GM12878 (cell line): ENCODE measurements at regions not wholly inside any gene's neighbourhood (a gene's known extent, or its start where the extent isn't known, plus 50 kb on each side); places are given as distances from the start of the nearest gene placed in this dataset.

Experiments used
- ATAC-seq: fragments of 200-7000 bp; cut with Tn5 transposase; 3 replicates; pipeline ENCODE4 v1.9.1; 2020; ENCODE audit warnings: mild to moderate bottlenecking, moderate library complexity
- BruUV-seq: library from RNA; stranded (reverse); fragments of 400-500 nt; replicated peaks from 2 replicates; lab custom pipeline; 2021; lab: Mats Ljungman, UMichigan
- CTCF ChIA-PET: fragments of 300-600 bp; sonication (Branson Sonifier 250); formaldehyde crosslinking; extraction: SDS; loops from one replicate; lab custom pipeline; 2021; ENCODE audit warnings: inconsistent platforms; lab: Yijun Ruan, JAX
- POLR2A ChIA-PET: fragments of 350-600 bp; formaldehyde crosslinking; extraction: SDS; loops from one replicate; lab custom pipeline; 2021; ENCODE audit warnings: inconsistent platforms; lab: Charles Lee
- RAD21 ChIA-PET: fragments of 300-600 bp; sonication (Branson Sonifier 250); formaldehyde crosslinking; loops from one replicate; lab custom pipeline; 2023; ENCODE audit warnings: antibody characterized with exemption; ENCODE audit not compliant: unreplicated experiment; lab: Charles Lee
- SMC1A ChIA-PET: fragments of 300-600 bp; sonication (Branson Sonifier 250); formaldehyde crosslinking; loops from one replicate; lab custom pipeline; 2023; ENCODE audit not compliant: unreplicated experiment, uncharacterized antibody; lab: Charles Lee
- DNase-seq: peaks from one replicate; pipeline ENCODE4 v3.0.0-alpha.2; 2011; ENCODE audit warnings: low read depth, low spot score
- FAIRE-seq: peaks from 3 replicates; lab custom pipeline; 2011; peaks lifted over from hg19 to GRCh38; lab: Jason Lieb, UNC
- H2AFZ ChIP-seq: 2 replicates; pipeline ENCODE4 v1.6.0; 2011; ENCODE audit warnings: low read depth, low read length, control low read depth; ENCODE audit not compliant: control insufficient read depth
- H3K27ac ChIP-seq: 2 replicates; pipeline ENCODE4 v1.5.1; 2011; ENCODE audit warnings: control low read depth; ENCODE audit not compliant: control insufficient read depth, insufficient read depth
- H3K27me3 ChIP-seq, 2 experiments: replicated peaks in 1 of 2; 2 replicates each; pipeline versions ENCODE4 v1.6.0 to v1.6.1; 2011; ENCODE audit warnings: low read length in 1 of 2; ENCODE audit not compliant: control insufficient read depth in 2 of 2, insufficient read depth in 2 of 2
- H3K36me3 ChIP-seq, 2 experiments: 2 replicates each; pipeline ENCODE4 v1.5.1; 2011; ENCODE audit warnings: low read length in 1 of 2; ENCODE audit not compliant: control insufficient read depth in 2 of 2, insufficient read depth in 2 of 2
- H3K4me1 ChIP-seq: 2 replicates; pipeline ENCODE4 v1.6.1; 2011; ENCODE audit warnings: mild to moderate bottlenecking, low read length, moderate library complexity, mixed read lengths; ENCODE audit not compliant: control insufficient read depth, insufficient read depth
- H3K4me2 ChIP-seq: 2 replicates; pipeline ENCODE4 v1.6.0; 2011; ENCODE audit warnings: control low read depth; ENCODE audit not compliant: control insufficient read depth, insufficient read depth
- H3K4me3 ChIP-seq: fragments of 200-600 bp; sonication (generic); 2 replicates; pipeline ENCODE4 v1.5.1; 2016
- H3K79me2 ChIP-seq: 2 replicates; pipeline ENCODE4 v1.6.0; 2011; ENCODE audit warnings: low read length; ENCODE audit not compliant: control insufficient read depth, insufficient read depth
- H3K9ac ChIP-seq: 2 replicates; pipeline ENCODE4 v1.8.0; 2011; ENCODE audit warnings: low read length, control low read depth, mixed read lengths; ENCODE audit not compliant: control insufficient read depth, insufficient read depth
- H3K9me3 ChIP-seq: replicated peaks from 3 replicates; pipeline ENCODE4 v1.5.1; 2011; ENCODE audit warnings: mild to moderate bottlenecking, low read length; ENCODE audit not compliant: control insufficient read depth, insufficient read depth
- H4K20me1 ChIP-seq: 2 replicates; pipeline ENCODE4 v1.6.0; 2011; ENCODE audit not compliant: control insufficient read depth, insufficient read depth
- ATF7 ChIP-seq: fragments of 450-650 bp; IDR thresholded peaks from 2 replicates; pipeline ENCODE4 v1.6.1; 2016; ENCODE audit warnings: low read depth, mild to moderate bottlenecking
- BCL11A ChIP-seq: IDR thresholded peaks from 2 replicates; pipeline ENCODE4 v1.6.1; 2011; ENCODE audit warnings: low read depth, low read length
- CREM ChIP-seq: IDR thresholded peaks from 2 replicates; pipeline ENCODE4 v1.6.1; 2014; ENCODE audit warnings: antibody characterized with exemption, low read depth
- FOXM1 ChIP-seq: IDR thresholded peaks from 2 replicates; pipeline ENCODE4 v1.6.1; 2012; ENCODE audit warnings: low read depth, mild to moderate bottlenecking, inconsistent platforms, low read length, moderate library complexity
- KDM1A ChIP-seq: fragments of 200-600 bp; sonication (generic); IDR thresholded peaks from 2 replicates; pipeline ENCODE4 v1.6.1; 2016; ENCODE audit warnings: borderline replicate concordance
- MTA2 ChIP-seq: fragments of 450-650 bp; IDR thresholded peaks from 2 replicates; pipeline ENCODE4 v1.6.1; 2016; ENCODE audit warnings: low read depth, mild to moderate bottlenecking, moderate library complexity
- MTA3 ChIP-seq: IDR thresholded peaks from 2 replicates; pipeline ENCODE4 v1.6.1; 2012; ENCODE audit warnings: low read length, inconsistent platforms, borderline replicate concordance
- NR2C2 ChIP-seq: IDR thresholded peaks from 2 replicates; pipeline ENCODE4 v1.6.1; 2011; ENCODE audit warnings: borderline replicate concordance, low read depth; ENCODE audit not compliant: control insufficient read depth, insufficient read length
- NRF1 ChIP-seq: conservative IDR thresholded peaks from 2 replicates; pipeline ENCODE4 v1.6.1; 2011; ENCODE audit warnings: mild to moderate bottlenecking, low read depth, low read length, improper control_type of control experiment
- RB1 ChIP-seq: fragments of 450-650 bp; formaldehyde crosslinking; IDR thresholded peaks from 2 replicates; pipeline ENCODE4 v1.6.1; 2017; ENCODE audit warnings: mild to moderate bottlenecking, borderline replicate concordance
- STAT3 ChIP-seq: IDR thresholded peaks from 2 replicates; pipeline ENCODE4 v1.6.1; 2011; ENCODE audit warnings: low read depth, low read length, improper control_type of control experiment
- SUPT20H ChIP-seq: IDR thresholded peaks from 2 replicates; pipeline ENCODE4 v1.6.1; 2011; ENCODE audit warnings: low read depth, mild to moderate bottlenecking, low read length, moderate library complexity, borderline replicate concordance; ENCODE audit not compliant: control insufficient read depth
- TARDBP ChIP-seq: IDR thresholded peaks from 2 replicates; pipeline ENCODE4 v1.6.1; 2016; ENCODE audit warnings: borderline replicate concordance
- WGBS: methylation state at CpG from one replicate; pipeline ENCODE4 v1.1.6; 2016; ENCODE audit warnings: low lambda C conversion rate; ENCODE audit not compliant: insufficient replicate concordance, insufficient coverage; ENCODE audit errors: missing lambda C conversion rate; 5-methylcytosine and 5-hydroxymethylcytosine counted together
- in situ Hi-C: fragments of 300-500 bp; cut with MboI; formaldehyde crosslinking; loops from 9 replicates; pipeline ENCODE4 v1.14.3; 2018; ENCODE audit warnings: mixed read lengths
- intact Hi-C: fragments of 100-400 bp; cut with micrococcal nuclease; formaldehyde crosslinking; loops from one replicate; pipeline ENCODE4 v1.14.2; 2022; ENCODE audit not compliant: unreplicated experiment
- TF ChIP-seq, protein P1 (sequence below): fragments of 450-650 bp; IDR thresholded peaks from 2 replicates; pipeline ENCODE4 v1.6.1; 2017; ENCODE audit warnings: mild to moderate bottlenecking, low read depth, inconsistent platforms; ENCODE audit not compliant: poor library complexity, severe bottlenecking
- TF ChIP-seq, protein P2 (sequence below): IDR thresholded peaks from 2 replicates; pipeline ENCODE4 v1.6.1; 2012; ENCODE audit warnings: low read depth, low read length, improper control_type of control experiment
- TF ChIP-seq, protein P3 (sequence below): fragments of 450-650 bp; IDR thresholded peaks from 2 replicates; pipeline ENCODE4 v1.6.1; 2017; ENCODE audit warnings: low read depth, mild to moderate bottlenecking, moderate library complexity
- TF ChIP-seq, protein P4 (sequence below): IDR thresholded peaks from 2 replicates; pipeline ENCODE4 v1.6.1; 2012; ENCODE audit warnings: mild to moderate bottlenecking, low read depth, low read length
- TF ChIP-seq, protein P5 (sequence below): IDR thresholded peaks from 2 replicates; pipeline ENCODE4 v1.6.1; 2011; ENCODE audit warnings: borderline replicate concordance, low read depth, mild to moderate bottlenecking, moderate library complexity, mixed read lengths, low read length; ENCODE audit not compliant: insufficient read depth; ENCODE audit errors: extremely low read length

DNA sequence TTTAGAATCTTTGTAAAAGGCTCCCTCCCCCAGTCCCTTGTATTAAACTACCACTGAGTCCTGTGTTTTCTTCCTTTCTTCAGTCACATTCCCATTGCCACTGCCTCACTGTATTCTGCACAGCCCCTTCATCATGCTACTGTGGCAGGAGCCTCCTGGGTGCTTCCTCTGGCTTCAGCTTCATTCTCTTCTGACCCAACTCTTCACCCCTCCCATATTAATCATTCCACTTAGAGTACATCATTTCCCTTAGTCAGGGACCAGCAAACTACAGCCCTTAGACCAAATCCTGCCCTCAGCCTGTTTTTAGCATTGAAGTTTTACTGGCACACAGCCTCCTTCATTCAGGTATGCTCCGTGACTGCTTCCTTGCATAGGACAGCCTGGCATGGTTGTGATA, 127.7 kb upstream of the MTNR1B start:
- Histone ChIP-seq H3K27ac (no peak overlapping the region), H3K9ac (no peak overlapping the region), H2AFZ (no peak overlapping the region), H3K4me2 (no peak overlapping the region), H4K20me1 (no peaks in the 10 kb centered on the region), H3K27me3 (no peaks in the 10 kb centered on the region), H3K4me1 (no peaks in the 10 kb centered on the region), H3K36me3 (no peaks in the 10 kb centered on the region), H3K9me3 (no peaks in the 10 kb centered on the region), H3K79me2 (no peaks in the 10 kb centered on the region), H3K4me3 (no peak overlapping the region)
- TF ChIP-seq SUPT20H (no peak), NR2C2 (no peak), MTA3 (no peak), NRF1 (no peak), KDM1A (no peak), TARDBP (no peak), CREM (no peak), MTA2 (no peak), RB1 (no peak), BCL11A (no peak), STAT3 (no peak), ATF7 (no peak), FOXM1 (no peak)
- TF ChIP-seq, protein P1, sequence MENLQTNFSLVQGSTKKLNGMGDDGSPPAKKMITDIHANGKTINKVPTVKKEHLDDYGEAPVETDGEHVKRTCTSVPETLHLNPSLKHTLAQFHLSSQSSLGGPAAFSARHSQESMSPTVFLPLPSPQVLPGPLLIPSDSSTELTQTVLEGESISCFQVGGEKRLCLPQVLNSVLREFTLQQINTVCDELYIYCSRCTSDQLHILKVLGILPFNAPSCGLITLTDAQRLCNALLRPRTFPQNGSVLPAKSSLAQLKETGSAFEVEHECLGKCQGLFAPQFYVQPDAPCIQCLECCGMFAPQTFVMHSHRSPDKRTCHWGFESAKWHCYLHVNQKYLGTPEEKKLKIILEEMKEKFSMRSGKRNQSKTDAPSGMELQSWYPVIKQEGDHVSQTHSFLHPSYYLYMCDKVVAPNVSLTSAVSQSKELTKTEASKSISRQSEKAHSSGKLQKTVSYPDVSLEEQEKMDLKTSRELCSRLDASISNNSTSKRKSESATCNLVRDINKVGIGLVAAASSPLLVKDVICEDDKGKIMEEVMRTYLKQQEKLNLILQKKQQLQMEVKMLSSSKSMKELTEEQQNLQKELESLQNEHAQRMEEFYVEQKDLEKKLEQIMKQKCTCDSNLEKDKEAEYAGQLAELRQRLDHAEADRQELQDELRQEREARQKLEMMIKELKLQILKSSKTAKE = no peak
- TF ChIP-seq, protein P2, sequence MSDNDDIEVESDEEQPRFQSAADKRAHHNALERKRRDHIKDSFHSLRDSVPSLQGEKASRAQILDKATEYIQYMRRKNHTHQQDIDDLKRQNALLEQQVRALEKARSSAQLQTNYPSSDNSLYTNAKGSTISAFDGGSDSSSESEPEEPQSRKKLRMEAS = no peak
- TF ChIP-seq, protein P3, sequence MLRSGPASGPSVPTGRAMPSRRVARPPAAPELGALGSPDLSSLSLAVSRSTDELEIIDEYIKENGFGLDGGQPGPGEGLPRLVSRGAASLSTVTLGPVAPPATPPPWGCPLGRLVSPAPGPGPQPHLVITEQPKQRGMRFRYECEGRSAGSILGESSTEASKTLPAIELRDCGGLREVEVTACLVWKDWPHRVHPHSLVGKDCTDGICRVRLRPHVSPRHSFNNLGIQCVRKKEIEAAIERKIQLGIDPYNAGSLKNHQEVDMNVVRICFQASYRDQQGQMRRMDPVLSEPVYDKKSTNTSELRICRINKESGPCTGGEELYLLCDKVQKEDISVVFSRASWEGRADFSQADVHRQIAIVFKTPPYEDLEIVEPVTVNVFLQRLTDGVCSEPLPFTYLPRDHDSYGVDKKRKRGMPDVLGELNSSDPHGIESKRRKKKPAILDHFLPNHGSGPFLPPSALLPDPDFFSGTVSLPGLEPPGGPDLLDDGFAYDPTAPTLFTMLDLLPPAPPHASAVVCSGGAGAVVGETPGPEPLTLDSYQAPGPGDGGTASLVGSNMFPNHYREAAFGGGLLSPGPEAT = no peak
- TF ChIP-seq, protein P4, sequence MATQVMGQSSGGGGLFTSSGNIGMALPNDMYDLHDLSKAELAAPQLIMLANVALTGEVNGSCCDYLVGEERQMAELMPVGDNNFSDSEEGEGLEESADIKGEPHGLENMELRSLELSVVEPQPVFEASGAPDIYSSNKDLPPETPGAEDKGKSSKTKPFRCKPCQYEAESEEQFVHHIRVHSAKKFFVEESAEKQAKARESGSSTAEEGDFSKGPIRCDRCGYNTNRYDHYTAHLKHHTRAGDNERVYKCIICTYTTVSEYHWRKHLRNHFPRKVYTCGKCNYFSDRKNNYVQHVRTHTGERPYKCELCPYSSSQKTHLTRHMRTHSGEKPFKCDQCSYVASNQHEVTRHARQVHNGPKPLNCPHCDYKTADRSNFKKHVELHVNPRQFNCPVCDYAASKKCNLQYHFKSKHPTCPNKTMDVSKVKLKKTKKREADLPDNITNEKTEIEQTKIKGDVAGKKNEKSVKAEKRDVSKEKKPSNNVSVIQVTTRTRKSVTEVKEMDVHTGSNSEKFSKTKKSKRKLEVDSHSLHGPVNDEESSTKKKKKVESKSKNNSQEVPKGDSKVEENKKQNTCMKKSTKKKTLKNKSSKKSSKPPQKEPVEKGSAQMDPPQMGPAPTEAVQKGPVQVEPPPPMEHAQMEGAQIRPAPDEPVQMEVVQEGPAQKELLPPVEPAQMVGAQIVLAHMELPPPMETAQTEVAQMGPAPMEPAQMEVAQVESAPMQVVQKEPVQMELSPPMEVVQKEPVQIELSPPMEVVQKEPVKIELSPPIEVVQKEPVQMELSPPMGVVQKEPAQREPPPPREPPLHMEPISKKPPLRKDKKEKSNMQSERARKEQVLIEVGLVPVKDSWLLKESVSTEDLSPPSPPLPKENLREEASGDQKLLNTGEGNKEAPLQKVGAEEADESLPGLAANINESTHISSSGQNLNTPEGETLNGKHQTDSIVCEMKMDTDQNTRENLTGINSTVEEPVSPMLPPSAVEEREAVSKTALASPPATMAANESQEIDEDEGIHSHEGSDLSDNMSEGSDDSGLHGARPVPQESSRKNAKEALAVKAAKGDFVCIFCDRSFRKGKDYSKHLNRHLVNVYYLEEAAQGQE = no peak
- TF ChIP-seq, protein P5, sequence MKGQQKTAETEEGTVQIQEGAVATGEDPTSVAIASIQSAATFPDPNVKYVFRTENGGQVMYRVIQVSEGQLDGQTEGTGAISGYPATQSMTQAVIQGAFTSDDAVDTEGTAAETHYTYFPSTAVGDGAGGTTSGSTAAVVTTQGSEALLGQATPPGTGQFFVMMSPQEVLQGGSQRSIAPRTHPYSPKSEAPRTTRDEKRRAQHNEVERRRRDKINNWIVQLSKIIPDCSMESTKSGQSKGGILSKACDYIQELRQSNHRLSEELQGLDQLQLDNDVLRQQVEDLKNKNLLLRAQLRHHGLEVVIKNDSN = no peak
- DNase-seq (no peak), FAIRE-seq (no peak), ATAC-seq (no peak)
- POLR2A ChIA-PET = no interaction called here
- in situ Hi-C loops (no loop called here), intact Hi-C loops (no loop called here)
- WGBS = 0% methylated on average over 1 of the region's 1 CpG
- CTCF ChIA-PET = no interaction called here
- SMC1A ChIA-PET = no interaction called here
- RAD21 ChIA-PET = no interaction called here
- BruUV-seq = no TSS peak
